Duodenal mucosa (tissue), 2 donors: ENCODE measurements at regions not wholly inside any gene's neighbourhood (a gene's known extent, or its start where the extent isn't known, plus 50 kb on each side); places are given as distances from the start of the nearest gene placed in this dataset.

ENCODE experiments used
- H3K27ac ChIP-seq: one replicate; pipeline ENCODE4 v1.7.0; 2013; ENCODE audit warnings: low read depth, low read length
- H3K27me3 ChIP-seq, 2 donors: one replicate each; pipeline ENCODE4 v1.7.0; 2013; ENCODE audit warnings: low read length in 2 of 2, control low read depth in 1 of 2; ENCODE audit not compliant: insufficient read depth in 2 of 2, control insufficient read depth in 1 of 2
- H3K36me3 ChIP-seq, 2 donors: one replicate each; pipeline ENCODE4 v1.7.0; 2013; ENCODE audit warnings: low read length in 2 of 2, control low read depth in 1 of 2; ENCODE audit not compliant: insufficient read depth in 2 of 2, control insufficient read depth in 1 of 2
- H3K4me1 ChIP-seq, 2 donors: one replicate each; pipeline ENCODE4 v1.7.0; 2013; ENCODE audit warnings: low read length in 2 of 2, control low read depth in 1 of 2; ENCODE audit not compliant: insufficient read depth in 2 of 2, control insufficient read depth in 1 of 2
- H3K4me3 ChIP-seq, 2 donors: one replicate each; pipeline ENCODE4 v1.7.0; 2013; ENCODE audit warnings: low read length in 2 of 2, low read depth in 1 of 2
- H3K9ac ChIP-seq, 2 donors: one replicate each; pipeline ENCODE4 v1.7.0; 2013; ENCODE audit warnings: low read length in 2 of 2, low read depth in 1 of 2
- H3K9me3 ChIP-seq, 2 donors: one replicate each; pipeline ENCODE4 v1.7.0; 2013; ENCODE audit warnings: low read length in 2 of 2, control low read depth in 1 of 2; ENCODE audit not compliant: control insufficient read depth in 1 of 2

DNA sequence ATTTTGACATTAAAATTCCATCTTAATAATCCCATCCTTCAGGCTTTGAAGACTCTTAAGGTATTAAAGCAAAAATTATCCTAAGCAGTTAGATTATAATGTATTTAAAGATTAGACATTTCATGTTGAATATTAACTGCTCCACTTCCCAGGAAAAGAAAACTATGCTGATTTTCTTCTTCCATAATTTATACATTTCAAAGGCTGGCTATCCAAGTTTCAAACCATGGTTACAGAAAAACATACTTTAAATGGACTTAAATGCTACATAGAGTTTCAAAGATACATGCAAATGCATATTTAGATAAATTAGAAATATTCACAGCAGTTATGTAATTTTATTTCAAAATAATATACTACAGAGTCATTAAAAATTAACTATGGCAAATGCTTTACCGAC is 1505.6 kb upstream of the ZEB2 start:
- Histone ChIP-seq H3K27ac (no peak overlapping the region), H3K4me1 (no peaks in the 10 kb centered on the region), H3K9ac (no peak overlapping the region), H3K36me3 (no peaks in the 10 kb centered on the region), H3K27me3 (no peaks in the 10 kb centered on the region), H3K9me3 (no peaks in the 10 kb centered on the region), H3K4me3 (no peak overlapping the region)

DNA sequence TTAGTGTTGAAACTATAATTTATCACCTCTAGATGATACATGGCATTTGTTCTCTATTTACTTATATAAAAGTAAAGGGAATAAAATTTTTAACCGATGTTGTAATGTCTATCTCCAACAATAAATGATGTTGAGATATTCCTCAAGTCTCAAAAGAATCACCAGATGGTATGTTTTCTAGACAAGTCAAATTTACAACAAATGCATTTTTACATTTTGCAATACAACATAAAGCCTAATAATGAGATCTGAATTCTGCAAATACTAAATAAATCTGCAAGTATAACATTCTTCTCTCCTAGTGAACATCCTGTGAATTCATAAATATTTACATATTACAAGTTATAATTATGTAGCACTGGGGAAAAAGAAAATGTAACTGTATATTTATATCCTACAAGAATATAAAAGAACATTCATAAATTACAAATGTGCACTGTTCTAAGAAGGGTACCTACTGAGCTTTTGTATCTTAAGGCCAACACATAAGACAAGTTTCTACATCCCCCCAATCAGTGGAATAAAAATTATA is 1504.4 kb upstream of the ZEB2 start:
- Histone ChIP-seq H3K36me3 (no peaks in the 10 kb centered on the region), H3K4me3 (no peak overlapping the region), H3K9me3 (no peaks in the 10 kb centered on the region), H3K27ac (no peak overlapping the region), H3K9ac (no peak overlapping the region), H3K27me3 (no peaks in the 10 kb centered on the region), H3K4me1 (no peaks in the 10 kb centered on the region)

DNA sequence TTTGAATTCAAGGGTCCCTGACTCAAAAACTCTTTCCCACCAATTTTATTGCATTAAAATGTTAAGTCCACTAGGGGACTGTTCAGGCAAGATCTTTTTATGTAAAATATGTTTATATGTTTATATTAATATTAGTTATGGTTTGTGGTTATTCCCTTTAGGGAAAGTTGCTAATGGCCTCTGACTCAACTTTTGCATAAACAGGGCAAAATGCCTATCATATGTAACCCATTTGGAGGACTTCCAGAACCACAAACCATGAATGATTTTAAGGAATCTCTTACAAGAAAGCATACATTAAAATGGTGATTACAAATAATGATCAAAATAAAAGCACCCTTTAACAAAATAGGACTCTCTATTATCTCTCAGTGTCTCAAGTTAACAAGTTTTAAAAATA is 1484.5 kb upstream of the ZEB2 start:
- Histone ChIP-seq H3K9ac (no peak overlapping the region), H3K4me1 (no peaks in the 10 kb centered on the region), H3K27ac (no peak overlapping the region), H3K27me3 (no peaks in the 10 kb centered on the region), H3K4me3 (no peak overlapping the region), H3K9me3 (no peaks in the 10 kb centered on the region), H3K36me3 (no peaks in the 10 kb centered on the region)

DNA sequence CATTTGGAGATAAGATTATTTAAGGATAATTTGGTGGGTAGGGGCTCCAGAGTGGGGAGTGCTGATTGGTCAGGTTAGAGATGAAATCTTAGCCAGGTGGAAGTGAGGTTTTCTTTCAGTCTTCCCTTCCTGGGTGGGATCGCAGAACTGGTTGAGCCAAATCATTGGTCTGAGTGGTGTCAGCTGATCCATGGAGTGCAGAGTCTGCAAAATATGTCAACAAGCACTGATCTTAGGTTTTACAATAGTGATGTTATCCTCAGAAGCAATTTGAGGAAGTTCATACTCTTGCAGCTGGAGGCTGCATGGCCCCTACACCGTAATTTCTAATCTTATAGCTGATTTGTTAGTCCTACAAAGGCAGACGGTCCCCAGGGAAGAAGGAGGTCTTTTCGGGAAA is 1483.4 kb upstream of the ZEB2 start:
- no peaks in the 10 kb centered on the region for H3K36me3 ChIP-seq
- H3K9me3 ChIP-seq, result no peaks in the 10 kb centered on the region
- H3K9ac ChIP-seq, result no peak overlapping the region
- no peak overlapping the region for H3K4me3 ChIP-seq
- no peak overlapping the region for H3K27ac ChIP-seq
- H3K4me1 ChIP-seq, result no peaks in the 10 kb centered on the region
- H3K27me3 ChIP-seq, result no peaks in the 10 kb centered on the region

DNA sequence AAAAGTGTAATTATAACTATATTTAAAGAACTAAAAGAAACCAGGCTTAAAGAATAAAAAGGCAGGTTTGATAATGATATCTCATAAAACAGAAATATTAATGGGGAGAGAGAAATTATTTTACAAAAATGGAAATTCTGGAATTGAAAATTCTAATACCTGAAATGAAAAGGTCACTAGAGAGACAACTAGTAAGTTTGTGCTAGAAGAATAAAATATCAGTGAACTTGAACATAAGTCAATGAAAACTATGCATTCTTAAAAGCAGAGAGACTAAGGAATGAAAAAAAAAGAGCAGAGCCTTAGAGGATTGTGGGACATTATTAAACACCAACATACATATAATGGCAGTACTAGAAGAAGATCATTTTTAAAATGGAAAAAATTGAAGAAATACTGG is 1475.0 kb upstream of the ZEB2 start:
- no peak overlapping the region for H3K4me3 ChIP-seq
- no peak overlapping the region for H3K9ac ChIP-seq
- no peaks in the 10 kb centered on the region for H3K9me3 ChIP-seq
- H3K4me1 ChIP-seq, result no peaks in the 10 kb centered on the region
- no peaks in the 10 kb centered on the region for H3K27me3 ChIP-seq
- H3K27ac ChIP-seq, result no peak overlapping the region
- no peaks in the 10 kb centered on the region for H3K36me3 ChIP-seq

DNA sequence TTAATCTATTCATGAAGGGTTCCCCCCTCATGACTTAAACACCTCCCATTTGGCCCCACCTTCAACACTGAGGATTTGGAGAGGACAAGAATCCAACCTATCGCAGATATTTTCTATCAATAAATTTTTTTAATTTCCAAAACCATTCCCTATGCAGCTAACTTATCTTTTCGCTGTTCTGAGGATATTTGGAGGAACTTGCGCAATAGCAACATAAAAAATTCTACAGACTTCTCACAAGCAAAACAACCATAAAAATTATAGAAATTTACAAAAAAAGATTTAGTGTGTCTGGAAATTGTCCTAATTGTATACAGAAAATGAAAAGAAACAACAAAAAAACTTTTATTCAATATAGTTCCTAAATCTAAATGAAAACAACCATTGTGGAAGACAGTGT is 1472.7 kb upstream of the ZEB2 start:
- Histone ChIP-seq H3K9me3 (no peaks in the 10 kb centered on the region), H3K36me3 (no peaks in the 10 kb centered on the region), H3K9ac (no peak overlapping the region), H3K27me3 (no peaks in the 10 kb centered on the region), H3K4me1 (no peaks in the 10 kb centered on the region), H3K4me3 (no peak overlapping the region), H3K27ac (no peak overlapping the region)

DNA sequence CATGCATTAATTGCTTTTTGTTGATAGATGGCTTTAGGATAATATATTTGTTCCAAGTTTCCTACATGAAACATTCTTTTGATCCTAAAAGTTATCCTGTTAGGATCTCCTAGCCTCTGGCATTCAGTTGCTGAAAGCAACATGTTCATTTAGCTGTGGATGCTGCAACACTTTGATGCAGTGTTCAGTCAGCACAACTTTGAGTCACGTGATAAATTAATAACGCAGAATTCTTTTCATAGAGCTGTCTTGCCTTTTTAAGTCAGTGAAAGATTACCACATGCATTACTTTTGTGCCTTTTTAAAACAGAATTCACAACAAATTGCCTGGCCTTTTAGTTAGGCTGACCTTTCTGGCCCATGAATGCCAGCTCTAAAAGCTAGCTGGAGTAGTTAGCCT is 1467.9 kb upstream of the ZEB2 start:
- Histone ChIP-seq H3K27ac (no peak overlapping the region), H3K36me3 (no peaks in the 10 kb centered on the region), H3K27me3 (no peaks in the 10 kb centered on the region), H3K4me1 (no peaks in the 10 kb centered on the region), H3K4me3 (no peak overlapping the region), H3K9me3 (no peaks in the 10 kb centered on the region), H3K9ac (no peak overlapping the region)

DNA sequence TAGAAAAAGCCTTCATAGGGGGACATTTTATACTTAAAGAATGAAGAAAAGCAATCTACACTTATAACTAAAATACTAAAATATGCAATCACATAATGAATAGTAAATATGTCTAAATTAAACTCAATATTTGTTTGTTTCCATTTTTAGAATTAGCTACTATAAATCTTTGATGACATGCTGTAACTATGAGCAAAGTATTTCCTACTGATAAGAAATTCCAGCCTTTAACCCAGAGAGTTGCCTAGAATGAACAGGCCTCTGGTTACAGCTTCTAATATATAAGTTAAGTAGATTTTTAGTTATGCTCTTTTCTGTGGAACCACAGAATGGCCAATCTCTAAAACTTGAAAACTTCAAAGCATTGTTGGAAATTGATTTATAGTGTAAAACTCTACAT is 1465.6 kb upstream of the ZEB2 start:
- Histone ChIP-seq H3K9me3 (no peaks in the 10 kb centered on the region), H3K27ac (no peak overlapping the region), H3K27me3 (no peaks in the 10 kb centered on the region), H3K4me3 (no peak overlapping the region), H3K4me1 (no peaks in the 10 kb centered on the region), H3K36me3 (no peaks in the 10 kb centered on the region), H3K9ac (no peak overlapping the region)

DNA sequence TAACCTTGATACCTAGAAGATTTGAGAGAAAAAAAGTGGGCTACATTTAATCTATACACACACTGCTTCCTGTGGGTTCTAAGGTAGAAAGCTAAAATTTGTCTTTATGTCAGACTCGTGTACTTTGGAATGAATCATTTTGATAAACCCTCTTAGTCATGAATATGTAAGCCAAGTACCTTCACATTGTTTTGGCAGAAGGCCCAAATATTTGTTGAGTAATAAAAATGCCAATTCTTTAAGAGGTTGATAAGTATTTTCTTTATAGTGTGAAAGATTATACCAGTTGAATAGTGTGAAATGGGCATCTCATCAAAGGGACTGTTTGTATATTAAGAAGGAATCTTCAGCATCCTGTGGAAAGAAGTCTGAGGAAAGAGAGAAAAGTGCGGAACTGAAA is 1464.7 kb upstream of the ZEB2 start:
- Histone ChIP-seq H3K27ac (no peak overlapping the region), H3K9me3 (no peaks in the 10 kb centered on the region), H3K4me3 (no peak overlapping the region), H3K36me3 (no peaks in the 10 kb centered on the region), H3K27me3 (no peaks in the 10 kb centered on the region), H3K9ac (no peak overlapping the region), H3K4me1 (no peaks in the 10 kb centered on the region)

DNA sequence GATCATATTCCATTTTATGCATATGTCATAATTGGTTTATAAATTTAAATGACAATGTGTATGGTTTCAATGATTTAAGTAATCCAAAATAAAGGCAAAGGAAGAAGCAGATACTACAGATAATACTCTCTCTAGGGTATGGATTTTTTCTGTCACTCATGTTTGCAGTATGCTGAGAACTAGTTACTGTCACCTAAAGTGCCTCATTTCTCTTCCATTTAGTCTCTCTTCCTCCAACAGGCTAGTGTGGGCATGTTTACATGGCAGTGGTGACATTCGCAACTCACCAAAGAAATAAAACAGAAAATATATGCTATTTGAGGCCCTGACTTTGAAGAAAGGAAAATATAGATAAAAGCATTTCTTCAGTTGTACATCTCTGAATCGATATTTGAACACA is 1460.4 kb upstream of the ZEB2 start:
- no peaks in the 10 kb centered on the region for H3K36me3 ChIP-seq
- H3K9me3 ChIP-seq, result no peaks in the 10 kb centered on the region
- H3K4me3 ChIP-seq, result no peak overlapping the region
- no peaks in the 10 kb centered on the region for H3K4me1 ChIP-seq
- no peak overlapping the region for H3K27ac ChIP-seq
- no peak overlapping the region for H3K9ac ChIP-seq
- H3K27me3 ChIP-seq, result no peaks in the 10 kb centered on the region

DNA sequence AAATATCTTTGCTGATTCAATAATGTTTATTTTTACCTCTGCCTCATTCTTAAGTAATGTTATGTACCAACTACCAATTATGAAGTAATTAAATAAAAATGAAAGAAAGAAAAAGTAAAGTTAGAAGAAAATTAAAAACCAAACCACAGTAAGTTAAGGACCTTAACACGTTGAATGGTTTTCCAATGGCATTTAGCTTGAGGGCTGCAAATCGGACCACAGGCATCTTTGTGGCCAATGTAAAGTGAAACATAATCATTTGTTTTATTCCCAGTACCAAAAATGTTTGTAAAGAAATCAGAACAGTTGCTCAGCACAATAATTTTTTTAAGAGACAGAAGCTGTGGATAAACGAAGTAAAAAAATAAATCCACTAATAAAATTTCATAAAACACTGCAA is 1455.5 kb upstream of the ZEB2 start:
- H3K4me1 ChIP-seq, result no peaks in the 10 kb centered on the region
- no peak overlapping the region for H3K9ac ChIP-seq
- no peaks in the 10 kb centered on the region for H3K36me3 ChIP-seq
- no peak overlapping the region for H3K4me3 ChIP-seq
- H3K27ac ChIP-seq, result no peak overlapping the region
- no peaks in the 10 kb centered on the region for H3K27me3 ChIP-seq
- no peaks in the 10 kb centered on the region for H3K9me3 ChIP-seq
